Neural crest cell (in vitro differentiated cells): ENCODE measurements at regions not wholly inside any gene's neighbourhood (a gene's known extent, or its start where the extent isn't known, plus 50 kb on each side); places are given as distances from the start of the nearest gene placed in this dataset.
"Not testable (repeated sequence)": the region's sequence is repeated elsewhere in the genome, so short reads cannot be mapped to it uniquely, and the experiment has no call there.

Experiments
- DNase-seq: peaks from one replicate; pipeline ENCODE4 v3.0.0; 2021; ENCODE audit warnings: low read depth, mixed read lengths, low spot score
- H3K27ac Mint-ChIP-seq: one replicate; pipeline ENCODE4 v1.8.0; 2021; ENCODE audit warnings: mild to moderate bottlenecking, mixed read lengths; ENCODE audit not compliant: unreplicated experiment
- H3K27me3 Mint-ChIP-seq: 2 replicates; pipeline ENCODE4 v1.8.0; 2021; ENCODE audit warnings: low read depth, mild to moderate bottlenecking, mixed read lengths
- H3K36me3 Mint-ChIP-seq: 2 replicates; pipeline ENCODE4 v1.8.0; 2021; ENCODE audit warnings: low read depth, mild to moderate bottlenecking, mixed read lengths
- H3K4me1 Mint-ChIP-seq: 2 replicates; pipeline ENCODE4 v1.8.0; 2021; ENCODE audit warnings: mixed read lengths
- H3K4me3 Mint-ChIP-seq: one replicate; pipeline ENCODE4 v1.8.0; 2021; ENCODE audit warnings: mild to moderate bottlenecking, mixed read lengths
- H3K9me3 Mint-ChIP-seq: 2 replicates; pipeline ENCODE4 v1.8.0; 2021; ENCODE audit warnings: mixed read lengths
- TF ChIP-seq, protein P1 (sequence below): fragments of 200-600 bp; sonication (generic); conservative IDR thresholded peaks from 2 replicates; pipeline ENCODE4 v1.5.0; 2021; ENCODE audit warnings: antibody characterized with exemption, mild to moderate bottlenecking

DNA sequence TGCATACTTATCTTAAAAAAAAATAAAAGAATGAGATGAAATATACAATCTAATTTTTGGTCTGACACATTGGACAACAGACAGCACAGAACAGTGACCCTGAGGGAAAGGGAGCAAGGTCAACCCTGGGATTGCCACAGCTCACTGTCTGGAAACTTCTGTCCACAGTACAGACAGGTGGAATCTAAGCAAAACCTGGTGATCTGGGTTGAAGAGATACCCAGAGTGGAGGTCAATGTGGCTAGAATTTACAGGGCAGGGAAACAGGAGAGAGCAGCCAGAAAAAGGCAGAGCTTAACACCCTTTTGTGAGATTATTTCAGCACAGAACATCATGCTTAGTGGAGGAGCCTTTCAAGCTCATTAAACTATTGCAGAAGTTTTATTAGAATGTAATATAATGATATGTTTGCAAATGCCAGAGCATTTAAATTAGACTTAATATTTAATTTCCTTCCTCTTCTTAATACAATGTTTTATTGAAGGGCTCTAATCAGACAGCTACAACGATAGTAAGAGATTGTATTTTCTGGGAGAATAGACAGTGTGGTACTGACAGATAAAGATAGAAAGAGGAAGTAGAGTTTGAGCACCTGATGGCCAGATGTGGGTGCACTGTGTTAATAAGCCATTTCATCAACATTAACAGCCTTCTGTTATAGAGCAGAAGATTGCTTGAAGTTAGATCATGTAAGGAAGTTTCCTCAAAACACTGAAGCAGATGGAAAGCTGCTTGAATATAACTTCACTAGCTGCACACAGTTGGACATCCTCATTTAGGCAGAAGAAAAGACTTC, 309.4 kb downstream of the HGF start:
- Mint-ChIP-seq H3K4me3 (no peak overlapping the region), H3K9me3 (no peaks in the 10 kb centered on the region), H3K36me3 (no peaks in the 10 kb centered on the region), H3K27me3 (no peaks in the 10 kb centered on the region), H3K4me1 (no peaks in the 10 kb centered on the region), H3K27ac (no peak overlapping the region)
- no peak for DNase-seq
- TF ChIP-seq, protein P1, sequence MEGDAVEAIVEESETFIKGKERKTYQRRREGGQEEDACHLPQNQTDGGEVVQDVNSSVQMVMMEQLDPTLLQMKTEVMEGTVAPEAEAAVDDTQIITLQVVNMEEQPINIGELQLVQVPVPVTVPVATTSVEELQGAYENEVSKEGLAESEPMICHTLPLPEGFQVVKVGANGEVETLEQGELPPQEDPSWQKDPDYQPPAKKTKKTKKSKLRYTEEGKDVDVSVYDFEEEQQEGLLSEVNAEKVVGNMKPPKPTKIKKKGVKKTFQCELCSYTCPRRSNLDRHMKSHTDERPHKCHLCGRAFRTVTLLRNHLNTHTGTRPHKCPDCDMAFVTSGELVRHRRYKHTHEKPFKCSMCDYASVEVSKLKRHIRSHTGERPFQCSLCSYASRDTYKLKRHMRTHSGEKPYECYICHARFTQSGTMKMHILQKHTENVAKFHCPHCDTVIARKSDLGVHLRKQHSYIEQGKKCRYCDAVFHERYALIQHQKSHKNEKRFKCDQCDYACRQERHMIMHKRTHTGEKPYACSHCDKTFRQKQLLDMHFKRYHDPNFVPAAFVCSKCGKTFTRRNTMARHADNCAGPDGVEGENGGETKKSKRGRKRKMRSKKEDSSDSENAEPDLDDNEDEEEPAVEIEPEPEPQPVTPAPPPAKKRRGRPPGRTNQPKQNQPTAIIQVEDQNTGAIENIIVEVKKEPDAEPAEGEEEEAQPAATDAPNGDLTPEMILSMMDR: no peak

DNA sequence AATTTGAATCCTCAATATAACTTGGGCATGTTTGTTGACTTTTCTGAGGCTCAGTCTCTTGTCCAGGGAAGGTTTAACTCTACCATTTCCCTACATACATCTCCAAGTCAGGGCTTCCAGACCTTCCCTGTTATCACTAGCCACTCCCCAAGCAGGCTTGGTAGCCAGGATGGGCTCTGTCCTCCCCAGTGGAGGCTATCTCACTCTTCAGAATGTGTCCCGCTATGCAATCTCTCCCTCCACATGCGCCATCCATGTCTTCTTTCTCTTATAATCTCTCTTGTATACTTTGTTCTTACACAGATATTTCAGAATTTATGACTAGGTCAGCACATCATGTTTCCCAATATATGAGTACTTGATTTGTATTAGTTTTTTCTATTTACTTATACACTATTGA, 310.4 kb downstream of the HGF start:
- TF ChIP-seq, protein P1: no peak
- peaks cover 1% of the 10 kb centered on the region for H3K9me3 Mint-ChIP-seq
- no peak overlapping the region for H3K4me3 Mint-ChIP-seq
- no peak overlapping the region for H3K27ac Mint-ChIP-seq
- no peak for DNase-seq
- no peaks in the 10 kb centered on the region for H3K4me1 Mint-ChIP-seq
- no peaks in the 10 kb centered on the region for H3K27me3 Mint-ChIP-seq
- H3K36me3 Mint-ChIP-seq: no peaks in the 10 kb centered on the region

DNA sequence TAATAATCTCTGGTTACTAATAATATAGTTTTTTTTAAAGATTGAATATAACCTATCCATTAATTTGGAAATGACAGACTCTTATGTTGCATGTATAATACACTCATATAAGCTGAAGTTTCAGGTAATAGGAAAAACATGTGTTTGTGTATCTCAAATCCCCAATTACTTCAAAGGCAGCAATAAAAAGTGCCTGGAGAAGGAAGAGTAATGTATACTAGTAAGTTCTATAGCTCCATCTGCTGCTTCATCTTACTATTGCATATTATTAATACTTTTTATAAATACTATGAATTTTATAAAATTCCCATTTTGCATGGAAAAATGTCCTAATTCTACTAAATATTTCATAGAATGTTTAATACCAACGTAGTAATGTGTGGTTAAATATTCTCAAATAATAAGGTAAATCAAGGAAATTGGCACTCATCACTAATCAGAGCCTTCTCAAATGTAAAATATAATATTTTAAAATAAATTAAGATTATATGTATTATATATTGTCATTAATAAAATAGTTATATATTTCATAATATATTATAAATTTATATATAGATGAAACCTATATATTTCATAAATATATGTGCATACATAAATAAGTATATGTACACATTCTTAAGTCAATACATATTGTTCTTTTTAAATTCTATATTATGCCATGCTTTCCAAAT, 311.9 kb downstream of the HGF start:
- TF ChIP-seq, protein P1: peak; percentile 74
- Mint-ChIP-seq H3K36me3 (no peaks in the 10 kb centered on the region), H3K4me1 (no peaks in the 10 kb centered on the region), H3K27me3 (no peaks in the 10 kb centered on the region), H3K27ac (no peak overlapping the region), H3K4me3 (no peak overlapping the region), H3K9me3 (peaks cover 6% of the 10 kb centered on the region)
- no peak for DNase-seq

DNA sequence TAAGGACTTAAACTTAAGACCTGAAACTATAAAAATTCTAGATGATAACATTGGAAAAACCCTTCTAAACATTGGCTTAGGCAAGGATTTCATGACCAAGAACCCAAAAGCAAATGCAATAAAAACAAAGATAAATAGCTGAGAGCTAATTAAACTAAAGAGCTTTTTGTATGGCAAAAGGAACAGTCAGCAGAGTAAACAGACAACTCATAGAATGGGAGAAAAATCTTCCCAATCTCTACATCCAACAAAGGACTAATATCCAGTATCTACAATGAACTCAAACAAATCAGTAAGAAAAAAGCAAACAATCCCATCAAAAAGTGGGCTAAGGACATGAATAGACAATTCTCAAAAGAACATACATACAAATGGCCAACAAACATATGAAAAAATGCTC, 316.1 kb downstream of the HGF start:
- DNase-seq, H3K4me1 Mint-ChIP-seq, H3K27ac Mint-ChIP-seq, H3K27me3 Mint-ChIP-seq, H3K36me3 Mint-ChIP-seq, H3K4me3 Mint-ChIP-seq: not testable (repeated sequence)
- H3K9me3 Mint-ChIP-seq: peaks cover 11% of the 10 kb centered on the region

DNA sequence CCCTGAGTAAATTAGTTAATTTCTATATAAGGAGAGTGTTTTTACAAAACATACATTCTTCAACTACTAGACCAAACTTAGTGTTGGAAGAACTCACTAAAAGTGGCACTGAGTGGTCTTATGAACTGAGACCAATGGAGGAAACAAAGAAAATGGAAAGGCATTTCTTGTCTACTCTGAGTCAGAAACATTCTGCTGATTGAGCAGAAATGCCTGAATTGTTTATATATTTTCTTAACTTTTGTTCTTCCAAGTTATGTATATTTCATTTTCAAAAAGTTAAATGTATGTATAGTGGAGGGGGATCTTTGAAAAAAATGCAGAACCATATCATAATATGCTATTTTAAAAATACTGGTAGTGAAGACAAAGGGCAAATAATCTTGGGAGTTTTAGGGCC, 320.7 kb downstream of the HGF start:
- no peaks in the 10 kb centered on the region for H3K27me3 Mint-ChIP-seq
- no peak overlapping the region for H3K27ac Mint-ChIP-seq
- H3K4me1 Mint-ChIP-seq: no peaks in the 10 kb centered on the region
- no peak overlapping the region for H3K4me3 Mint-ChIP-seq
- TF ChIP-seq, protein P1: no peak
- DNase-seq: no peak
- peaks cover 9% of the 10 kb centered on the region for H3K9me3 Mint-ChIP-seq
- peaks cover 2% of the 10 kb centered on the region for H3K36me3 Mint-ChIP-seq

DNA sequence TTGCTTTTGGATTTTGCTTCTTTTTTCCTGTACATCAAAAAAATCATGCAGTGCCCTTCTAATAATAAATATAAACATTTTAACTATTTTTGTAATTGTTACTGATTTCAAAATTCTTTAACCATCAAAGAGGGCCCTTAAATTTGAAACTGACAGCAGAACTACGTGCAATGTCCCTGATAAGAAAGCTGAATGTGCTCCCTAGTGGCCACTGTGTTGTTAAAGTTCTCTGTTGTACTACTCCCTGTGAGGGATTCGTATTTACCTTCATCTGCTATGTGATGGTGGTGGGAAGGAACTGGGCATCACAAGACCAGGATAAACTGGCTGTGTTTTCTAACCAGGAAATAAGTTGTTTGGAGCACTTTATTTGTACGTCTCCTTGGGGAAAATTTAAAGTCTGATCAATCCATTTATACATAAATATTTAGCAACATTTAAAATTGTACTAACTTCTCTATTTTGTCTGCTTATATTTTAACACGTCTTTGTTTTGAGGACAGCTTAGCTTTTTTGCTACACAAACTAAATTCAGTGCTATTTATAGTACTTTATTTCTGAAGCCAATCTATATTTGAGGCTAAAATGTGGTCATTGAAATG, 322.4 kb downstream of the HGF start:
- H3K36me3 Mint-ChIP-seq: peaks cover 2% of the 10 kb centered on the region
- no peak overlapping the region for H3K4me3 Mint-ChIP-seq
- TF ChIP-seq, protein P1: peak; percentile 72
- H3K27me3 Mint-ChIP-seq: no peaks in the 10 kb centered on the region
- H3K27ac Mint-ChIP-seq: no peak overlapping the region
- no peak for DNase-seq
- no peaks in the 10 kb centered on the region for H3K4me1 Mint-ChIP-seq
- peaks cover 5% of the 10 kb centered on the region for H3K9me3 Mint-ChIP-seq
